ENCODE measurements at regions not wholly inside any gene's neighbourhood (a gene's known extent, or its start where the extent isn't known, plus 50 kb on each side); places are given as distances from the start of the nearest gene placed in this dataset.

DNA sequence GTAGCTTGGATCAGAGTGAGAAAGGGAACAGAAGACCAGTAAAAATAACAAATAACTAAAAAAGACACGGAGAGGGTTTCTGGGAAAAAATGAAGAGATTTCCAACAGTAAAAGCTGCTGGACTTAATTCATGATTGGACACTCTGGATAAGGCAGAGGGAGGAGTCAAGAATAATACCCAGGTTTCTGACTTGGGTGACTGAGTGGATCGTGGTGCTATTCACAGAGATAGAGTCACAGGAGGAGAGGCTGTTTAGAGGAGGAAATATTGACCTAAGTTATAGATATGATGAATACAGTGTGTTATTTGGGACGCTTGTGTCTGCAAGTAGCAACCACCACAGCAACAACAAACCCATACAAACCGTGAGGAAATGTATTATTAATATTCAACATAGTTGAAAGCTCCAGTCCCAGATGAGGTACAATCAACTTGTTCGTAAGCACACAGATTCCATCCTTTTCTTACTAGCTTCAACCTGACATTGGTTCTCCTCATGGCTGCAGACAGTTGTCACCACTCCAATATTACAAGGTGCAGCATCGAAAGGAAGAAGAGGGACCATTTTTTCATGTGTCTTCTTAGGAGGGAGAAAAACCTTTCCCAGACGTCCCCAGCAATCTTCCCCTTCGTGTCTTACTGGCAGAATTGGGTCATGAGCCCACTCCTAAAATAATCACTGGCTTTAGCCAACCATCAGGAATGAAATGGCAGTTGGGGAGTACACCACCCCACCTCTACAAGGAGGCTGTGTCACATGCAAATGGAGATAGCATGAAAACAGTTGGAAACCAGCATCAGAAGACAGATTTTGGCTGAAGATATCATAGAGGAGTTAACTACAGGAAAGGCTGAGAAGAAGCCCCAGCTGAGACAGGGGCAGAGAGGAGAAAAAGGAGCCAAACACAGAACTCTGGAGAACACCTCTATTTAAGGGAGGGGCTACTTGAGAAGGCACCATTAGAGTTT lies 387.8 kb downstream of the SHQ1 start:
- no peak overlapping the region for H3K9ac ChIP-seq (ENCODE audit: insufficient read depth, low read length, poor library complexity, severe bottlenecking)
- Mint-ChIP-seq H3K36me3 (no peaks in the 10 kb centered on the region), H3K4me1 (peaks cover 3% of the 10 kb centered on the region), H3K9me3 (peaks cover 0 to 6% (median 0%) of the 10 kb centered on the region in 7 donors), H3K4me3 (no peak overlapping the region), H3K27ac (peak overlapping the region in 1 of 7 donors; percentile 64), H3K27me3 (ENCODE audit: low read depth in 3 of 3) (peaks cover 0 to 3% (median 1%) of the 10 kb centered on the region in 3 donors)
- H3K9me3 ChIP-seq (replicated peaks in 1 of 2; ENCODE audit: control insufficient read depth in 1 of 2, insufficient read depth in 1 of 2, low read length in 2 of 2): no peaks in the 10 kb centered on the region
- 88% methylated on average over 1 of the region's 8 CpGs for WGBS (ENCODE audit: insufficient coverage)
- no peak overlapping the region for H3K27ac ChIP-seq (ENCODE audit: low read depth in 1 of 2, low read length in 2 of 2)
- H2AFZ ChIP-seq (ENCODE audit: insufficient read depth, low read depth, low read length, poor library complexity, severe bottlenecking): no peak overlapping the region
- no peaks in the 10 kb centered on the region for H4K20me1 ChIP-seq (ENCODE audit: insufficient read depth, low read length)
- H3K4me1 ChIP-seq (ENCODE audit: control insufficient read depth in 1 of 2, insufficient read depth in 2 of 2, low read length in 2 of 2): peaks cover 2 to 4% of the 10 kb centered on the region in 2 donors
- H3K79me2 ChIP-seq (ENCODE audit: insufficient read depth, low read length): no peaks in the 10 kb centered on the region
- no peak for TF ChIP-seq CTCF (IDR thresholded peaks at IDR 0.05)
- no peaks in the 10 kb centered on the region for H3K27me3 ChIP-seq (ENCODE audit: control insufficient read depth in 2 of 2, insufficient read depth in 2 of 2, low read length in 2 of 2)
- no peak for DNase-seq
- no peak overlapping the region for H3K4me3 ChIP-seq (replicated peaks in 1 of 3; ENCODE audit: low read depth in 2 of 3, low read length in 3 of 3)
- no peaks in the 10 kb centered on the region for H3K36me3 ChIP-seq (replicated peaks in 1 of 2; ENCODE audit: control insufficient read depth in 1 of 2, insufficient read depth in 2 of 2, low read length in 2 of 2)
- intact Hi-C loops (cut with micrococcal nuclease): no loop called here
- H3K4me2 ChIP-seq (replicated peaks; ENCODE audit: extremely low read depth, low read length, poor library complexity, severe bottlenecking): no peak overlapping the region

DNA sequence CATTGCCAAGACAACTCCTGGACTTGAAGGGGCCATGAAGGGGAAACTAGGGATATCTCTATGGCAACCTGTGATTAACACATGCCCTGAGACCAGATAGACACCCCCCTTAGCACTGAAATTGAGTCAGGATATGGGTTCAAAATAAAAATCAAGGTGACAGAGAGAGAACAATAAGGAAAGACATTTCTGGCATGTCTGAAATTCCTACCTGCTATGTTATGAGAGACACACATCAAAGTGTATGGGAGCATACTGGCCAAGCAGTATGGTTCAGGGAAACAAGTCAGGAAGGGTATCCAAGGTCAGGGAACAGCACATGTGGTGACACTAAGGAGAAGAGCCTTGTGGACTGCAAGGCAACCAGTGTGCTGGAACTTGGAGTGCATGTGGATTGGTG lies 388.7 kb downstream of the SHQ1 start:
- H3K27me3 Mint-ChIP-seq (ENCODE audit: low read depth in 3 of 3): peaks cover 0 to 3% (median 1%) of the 10 kb centered on the region in 3 donors
- Histone ChIP-seq H3K9me3 (replicated peaks in 1 of 2; ENCODE audit: control insufficient read depth in 1 of 2, insufficient read depth in 1 of 2, low read length in 2 of 2) (no peaks in the 10 kb centered on the region), H3K27ac (ENCODE audit: low read depth in 1 of 2, low read length in 2 of 2) (no peak overlapping the region), H3K27me3 (ENCODE audit: control insufficient read depth in 2 of 2, insufficient read depth in 2 of 2, low read length in 2 of 2) (no peaks in the 10 kb centered on the region), H3K4me3 (replicated peaks in 1 of 3; ENCODE audit: low read depth in 2 of 3, low read length in 3 of 3) (no peak overlapping the region), H3K36me3 (replicated peaks in 1 of 2; ENCODE audit: control insufficient read depth in 1 of 2, insufficient read depth in 2 of 2, low read length in 2 of 2) (no peaks in the 10 kb centered on the region), H3K9ac (ENCODE audit: insufficient read depth, low read length, poor library complexity, severe bottlenecking) (no peak overlapping the region), H2AFZ (ENCODE audit: insufficient read depth, low read depth, low read length, poor library complexity, severe bottlenecking) (no peak overlapping the region), H3K79me2 (ENCODE audit: insufficient read depth, low read length) (no peaks in the 10 kb centered on the region), H4K20me1 (ENCODE audit: insufficient read depth, low read length) (no peaks in the 10 kb centered on the region), H3K4me1 (ENCODE audit: control insufficient read depth in 1 of 2, insufficient read depth in 2 of 2, low read length in 2 of 2) (peaks cover 8 to 13% of the 10 kb centered on the region in 2 donors), H3K4me2 (replicated peaks; ENCODE audit: extremely low read depth, low read length, poor library complexity, severe bottlenecking) (no peak overlapping the region)
- no peak overlapping the region for H3K27ac Mint-ChIP-seq
- no peaks in the 10 kb centered on the region for H3K36me3 Mint-ChIP-seq
- H3K4me1 Mint-ChIP-seq: peaks cover 12% of the 10 kb centered on the region
- no peak for DNase-seq
- peaks cover 0 to 6% (median 0%) of the 10 kb centered on the region in 7 donors for H3K9me3 Mint-ChIP-seq
- H3K4me3 Mint-ChIP-seq: no peak overlapping the region
- no peak for TF ChIP-seq CTCF (IDR thresholded peaks at IDR 0.05)
- intact Hi-C loops (cut with micrococcal nuclease): loop anchor here (5.0 to 10.0 kb wide), 2 partner anchors 63 to 65 kb away; no protein-coding TSS in a partner anchor
